GM12873 (cell line): ENCODE measurements at regions not wholly inside any gene's neighbourhood (a gene's known extent, or its start where the extent isn't known, plus 50 kb on each side); places are given as distances from the start of the nearest gene placed in this dataset.

Experiments
- CTCF ChIP-seq: IDR thresholded peaks from 2 replicates; pipeline ENCODE4 v1.5.1; 2012; ENCODE audit warnings: low read depth, mild to moderate bottlenecking, moderate library complexity, low read length, control low read depth; ENCODE audit not compliant: insufficient read depth; ENCODE audit errors: missing control alignments

DNA sequence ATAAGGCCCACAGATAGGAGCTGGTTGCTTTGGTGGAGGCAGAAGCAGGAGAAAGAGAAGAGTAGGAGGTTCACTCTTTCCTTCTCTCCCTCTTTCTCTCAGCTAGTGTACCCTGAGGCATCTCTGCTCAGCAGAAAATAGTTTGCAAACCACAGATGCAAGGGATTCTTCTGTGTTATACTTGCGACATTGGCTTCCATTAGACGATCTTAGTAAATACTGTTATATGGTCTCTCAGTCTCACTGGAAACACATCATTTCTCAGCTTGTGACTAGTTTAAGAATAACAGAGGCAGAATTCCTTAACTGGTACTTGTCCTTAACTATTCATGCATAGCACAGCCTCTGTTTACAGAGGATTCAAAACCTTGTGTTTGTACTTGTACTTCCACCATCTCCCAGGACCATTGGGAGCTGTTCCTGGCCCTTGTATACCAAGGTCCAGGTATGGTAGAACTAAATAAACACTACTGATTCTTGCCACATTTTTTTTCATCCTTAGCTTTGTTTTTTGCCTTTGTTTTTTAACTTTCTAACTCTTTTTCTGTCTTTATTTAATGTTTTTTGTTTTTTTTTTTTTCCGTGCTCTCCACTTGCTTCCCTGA lies 218.2 kb downstream of the OTOR start:
- no peak for TF ChIP-seq CTCF

DNA sequence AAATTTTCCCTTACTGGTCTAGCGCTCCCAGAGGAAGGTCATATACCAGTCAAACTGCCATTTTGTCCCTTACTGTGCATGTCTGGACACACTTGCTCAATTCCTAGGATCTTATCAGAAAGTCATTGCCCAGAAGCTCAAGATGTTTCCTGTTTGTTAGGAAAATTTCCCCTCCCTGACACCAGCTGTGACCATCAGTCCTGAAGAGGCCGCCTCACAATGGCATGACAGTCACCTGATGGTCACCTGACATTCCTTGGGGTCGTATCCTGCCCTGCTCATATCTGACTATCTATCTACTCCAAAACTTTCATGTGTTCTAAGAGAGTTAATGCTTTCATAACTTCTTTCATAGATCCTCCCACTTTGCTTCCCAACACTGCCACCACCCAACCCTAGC lies 219.9 kb downstream of the OTOR start:
- no peak for TF ChIP-seq CTCF

DNA sequence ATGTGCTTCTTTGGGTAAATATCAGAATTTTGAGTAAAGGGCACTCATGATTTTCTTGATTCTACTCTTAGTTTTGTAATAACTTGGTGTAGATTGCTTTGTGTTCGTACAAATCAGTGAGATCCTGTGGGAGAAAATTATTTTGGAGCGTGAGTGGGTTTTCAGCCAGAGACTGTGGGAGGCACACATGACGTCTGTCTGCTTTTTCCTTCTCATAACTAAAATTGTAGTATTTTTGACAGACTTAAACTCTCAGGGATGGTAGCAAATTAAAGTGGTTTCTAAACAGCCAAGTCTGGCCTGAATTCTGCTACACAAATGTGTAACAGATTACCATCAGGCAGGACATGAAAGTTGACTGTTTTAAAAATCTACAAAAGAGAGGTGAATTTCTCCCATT lies 222.6 kb downstream of the OTOR start:
- no peak for TF ChIP-seq CTCF

DNA sequence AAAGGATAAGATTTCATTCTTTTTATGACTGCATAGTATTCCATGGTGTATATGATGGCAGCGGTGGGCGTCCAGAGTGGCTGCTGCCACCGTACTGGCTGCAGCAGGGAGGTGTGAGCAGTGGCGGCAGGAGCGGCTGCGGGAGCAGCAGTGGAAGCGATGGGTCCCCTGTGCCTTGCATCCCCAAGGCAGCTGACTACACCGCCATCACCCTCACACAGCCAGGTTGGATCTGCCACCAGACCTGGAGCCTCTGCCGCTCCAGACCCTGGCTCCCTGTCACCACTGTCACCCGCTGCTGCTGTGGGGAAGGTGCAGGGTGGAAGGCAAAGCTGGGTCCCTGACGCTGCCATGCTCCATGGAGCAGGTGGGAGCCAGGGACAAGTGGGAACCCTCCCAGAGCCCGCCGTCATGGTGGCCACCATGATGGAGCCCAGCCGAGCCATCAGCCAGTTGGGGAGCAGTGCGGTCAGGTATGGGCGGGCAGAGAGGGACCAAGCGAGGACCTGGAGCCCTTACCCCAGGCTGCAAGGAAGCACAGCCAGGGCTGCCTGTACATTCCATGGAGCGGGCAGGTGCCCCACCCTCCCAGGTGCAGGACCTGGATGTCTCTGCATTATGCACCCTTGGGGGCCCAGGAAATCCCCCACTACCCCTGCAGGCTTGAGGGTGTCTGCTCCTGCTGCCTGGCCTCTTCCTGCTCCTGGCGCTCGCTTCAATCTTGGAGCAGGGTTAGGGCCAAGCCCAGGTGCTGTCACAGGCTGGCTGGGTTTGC lies 226.1 kb downstream of the OTOR start:
- TF ChIP-seq CTCF = no peak

DNA sequence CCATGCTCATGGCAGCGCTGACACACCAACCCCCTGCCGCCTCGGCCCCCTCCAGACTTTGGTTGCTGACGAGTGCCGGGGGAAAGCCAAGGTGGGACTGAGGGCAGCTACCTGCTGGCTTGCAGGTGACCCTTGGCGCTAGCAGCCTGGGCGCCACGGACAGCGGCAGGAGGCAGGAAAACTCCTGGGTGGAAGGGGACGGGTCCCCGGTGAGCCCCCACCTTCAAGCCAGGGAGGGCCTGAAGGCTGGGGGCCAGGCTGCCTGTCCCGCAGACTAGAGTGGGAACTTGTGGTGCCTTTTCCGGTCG lies 226.7 kb downstream of the OTOR start:
- TF ChIP-seq CTCF = no peak

GRCh38 chr20:16975682-16976081 lies 227.5 kb downstream of the OTOR start:
- no peak for TF ChIP-seq CTCF

DNA sequence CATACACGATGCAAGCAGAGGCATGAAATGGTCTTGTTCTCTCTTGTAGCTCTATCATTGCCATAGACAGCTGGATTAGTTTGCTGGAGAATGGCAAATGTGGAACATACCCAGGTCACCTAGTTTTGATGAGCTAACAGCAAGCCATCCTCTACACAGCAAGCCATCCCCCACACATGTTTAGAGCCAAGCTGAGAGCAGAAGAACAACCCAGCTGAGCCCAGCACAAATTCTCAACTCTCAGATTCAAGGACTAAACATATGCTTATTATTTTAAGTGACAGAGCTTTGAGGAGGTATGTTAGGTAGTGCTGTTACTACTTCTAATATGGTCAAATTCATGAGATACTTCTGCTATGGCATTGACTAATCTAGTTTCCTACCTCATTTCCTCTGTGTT lies 230.3 kb downstream of the OTOR start:
- TF ChIP-seq CTCF = no peak
